HEK293 (cell line): ENCODE measurements at regions not wholly inside any gene's neighbourhood (a gene's known extent, or its start where the extent isn't known, plus 50 kb on each side); places are given as distances from the start of the nearest gene placed in this dataset.
A peak's percentile ranks its signal among the peaks of the same experiment; 100 is the strongest.

ENCODE experiments used
- CTCF ChIA-PET: fragments of 350-600 bp; formaldehyde crosslinking; extraction: SDS; loops from one replicate; lab custom pipeline; 2021; ENCODE audit warnings: antibody characterized with exemption; lab: Yijun Ruan, JAX
- POLR2A ChIA-PET: fragments of 300-600 bp; formaldehyde crosslinking; extraction: SDS; loops from one replicate; lab custom pipeline; 2020; ENCODE audit warnings: antibody characterized with exemption, inconsistent platforms; lab: Yijun Ruan, JAX
- H3K27ac ChIP-seq: fragments of 200-500 bp; sonication (Bioruptor generic); 2 replicates; pipeline ENCODE4 v1.5.1; 2014; ENCODE audit warnings: low read depth, low read length, control low read depth, inconsistent platforms; ENCODE audit errors: extremely low read depth
- H3K36me3 ChIP-seq, 2 experiments: fragments of 200-500 bp in 1 of 2; sonication (Bioruptor generic) in 1 of 2; 1 replicate in 1 of 2; 2 replicates in 1 of 2; pipeline ENCODE4 v1.5.1; 2014 to 2017; ENCODE audit warnings: inconsistent platforms in 2 of 2, low read length in 2 of 2; ENCODE audit not compliant: control insufficient read depth in 2 of 2, insufficient read depth in 1 of 2
- H3K4me1 ChIP-seq: fragments of 200-500 bp; sonication (Bioruptor generic); 2 replicates; pipeline ENCODE4 v1.5.1; 2014; ENCODE audit warnings: mild to moderate bottlenecking, low read length, inconsistent platforms; ENCODE audit not compliant: control insufficient read depth, insufficient read depth
- H3K4me3 ChIP-seq: 2 replicates; pipeline ENCODE4 v1.5.1; 2011; ENCODE audit warnings: low read depth, mild to moderate bottlenecking, control low read depth, low read length, moderate library complexity
- H3K9me3 ChIP-seq: fragments of 200-500 bp; sonication (Bioruptor generic); 2 replicates; pipeline ENCODE4 v1.5.1; 2014; ENCODE audit warnings: low read depth, low read length, inconsistent platforms; ENCODE audit not compliant: control insufficient read depth, insufficient read depth
- GLIS1 ChIP-seq: fragments of 450-650 bp; formaldehyde crosslinking; IDR thresholded peaks from 2 replicates; pipeline ENCODE4 v1.5.1; 2016; ENCODE audit warnings: missing biosample characterization, missing genetic modification characterization
- HOXC10 ChIP-seq: sonication (generic); formaldehyde crosslinking; IDR thresholded peaks from 2 replicates; pipeline ENCODE4 v1.8.1; 2023; ENCODE audit warnings: mild to moderate bottlenecking, missing genetic modification reagents
- IKZF3 ChIP-seq: fragments of 450-650 bp; IDR thresholded peaks from 2 replicates; pipeline ENCODE4 v1.5.0; 2018; ENCODE audit warnings: missing biosample characterization, mild to moderate bottlenecking, missing genetic modification characterization, moderate library complexity
- OSR2 ChIP-seq: fragments of 450-650 bp; formaldehyde crosslinking; IDR thresholded peaks from 2 replicates; pipeline ENCODE4 v1.5.1; 2016; ENCODE audit warnings: missing biosample characterization, missing genetic modification characterization
- SP7 ChIP-seq: fragments of 450-650 bp; formaldehyde crosslinking; IDR thresholded peaks from 2 replicates; pipeline ENCODE4 v1.5.1; 2016; ENCODE audit warnings: missing biosample characterization, missing genetic modification characterization
- ZBTB17 ChIP-seq: fragments of 450-650 bp; formaldehyde crosslinking; IDR thresholded peaks from 2 replicates; pipeline ENCODE4 v1.5.1; 2016; ENCODE audit warnings: missing biosample characterization, missing genetic modification characterization
- ZFP69B ChIP-seq: fragments of 450-650 bp; formaldehyde crosslinking; IDR thresholded peaks from 2 replicates; pipeline ENCODE4 v1.5.1; 2016; ENCODE audit warnings: missing biosample characterization, missing genetic modification characterization
- ZIC2 ChIP-seq: fragments of 450-650 bp; formaldehyde crosslinking; IDR thresholded peaks from 2 replicates; pipeline ENCODE4 v1.5.1; 2016; ENCODE audit warnings: missing biosample characterization, missing genetic modification characterization
- ZNF121 ChIP-seq: fragments of 450-650 bp; formaldehyde crosslinking; IDR thresholded peaks from 2 replicates; pipeline ENCODE4 v1.5.1; 2016; ENCODE audit warnings: missing biosample characterization, missing genetic modification characterization
- ZNF133 ChIP-seq: fragments of 450-650 bp; formaldehyde crosslinking; IDR thresholded peaks from 2 replicates; pipeline ENCODE4 v1.5.1; 2016; ENCODE audit warnings: missing biosample characterization, missing genetic modification characterization
- ZNF148 ChIP-seq: fragments of 450-650 bp; formaldehyde crosslinking; IDR thresholded peaks from 2 replicates; pipeline ENCODE4 v1.5.0; 2017; ENCODE audit warnings: missing biosample characterization, missing genetic modification characterization, borderline replicate concordance
- ZNF16 ChIP-seq: fragments of 450-650 bp; formaldehyde crosslinking; IDR thresholded peaks from 2 replicates; pipeline ENCODE4 v1.5.1; 2016; ENCODE audit warnings: low read depth, missing biosample characterization, missing genetic modification characterization
- ZNF184 ChIP-seq: fragments of 450-650 bp; IDR thresholded peaks from 2 replicates; pipeline ENCODE4 v1.5.1; 2018; ENCODE audit warnings: missing biosample characterization, mild to moderate bottlenecking, missing genetic modification characterization
- ZNF19 ChIP-seq: fragments of 450-650 bp; formaldehyde crosslinking; IDR thresholded peaks from 2 replicates; pipeline ENCODE4; 2016; ENCODE audit warnings: missing biosample characterization, missing genetic modification characterization, low read depth
- ZNF248 ChIP-seq: fragments of 450-650 bp; formaldehyde crosslinking; IDR thresholded peaks from 2 replicates; pipeline ENCODE4 v1.5.1; 2017; ENCODE audit warnings: missing biosample characterization, missing genetic modification characterization
- ZNF335 ChIP-seq: fragments of 450-650 bp; formaldehyde crosslinking; conservative IDR thresholded peaks from 2 replicates; pipeline ENCODE4 v1.5.1; 2016; ENCODE audit warnings: missing biosample characterization, missing genetic modification characterization
- ZNF362 ChIP-seq: fragments of 450-650 bp; formaldehyde crosslinking; IDR thresholded peaks from 2 replicates; pipeline ENCODE4 v1.5.1; 2016; ENCODE audit warnings: missing biosample characterization, missing genetic modification characterization
- ZNF37A ChIP-seq: fragments of 450-650 bp; IDR thresholded peaks from 2 replicates; pipeline ENCODE4 v1.5.1; 2018; ENCODE audit warnings: missing biosample characterization, missing genetic modification characterization
- ZNF391 ChIP-seq: fragments of 450-650 bp; formaldehyde crosslinking; IDR thresholded peaks from 2 replicates; pipeline ENCODE4 v1.5.1; 2016; ENCODE audit warnings: low read depth, missing biosample characterization, missing genetic modification characterization, borderline replicate concordance
- ZNF529 ChIP-seq: fragments of 450-650 bp; formaldehyde crosslinking; IDR thresholded peaks from 2 replicates; pipeline ENCODE4 v1.5.1; 2017; ENCODE audit warnings: missing genetic modification characterization, missing biosample characterization; ENCODE audit not compliant: insufficient replicate concordance
- ZNF561 ChIP-seq: fragments of 450-650 bp; IDR thresholded peaks from 2 replicates; pipeline ENCODE4 v1.5.1; 2018; ENCODE audit warnings: missing biosample characterization, missing genetic modification characterization, borderline replicate concordance
- ZNF596 ChIP-seq: fragments of 450-650 bp; IDR thresholded peaks from 2 replicates; pipeline ENCODE4 v1.5.0; 2018; ENCODE audit warnings: missing biosample characterization, mild to moderate bottlenecking, missing genetic modification characterization, moderate library complexity
- ZNF600 ChIP-seq: fragments of 450-650 bp; formaldehyde crosslinking; IDR thresholded peaks from 2 replicates; pipeline ENCODE4 v1.5.1; 2016; ENCODE audit warnings: missing biosample characterization, missing genetic modification characterization
- ZNF623 ChIP-seq: fragments of 450-650 bp; formaldehyde crosslinking; IDR thresholded peaks from 2 replicates; pipeline ENCODE4 v1.5.1; 2016; ENCODE audit warnings: missing biosample characterization, missing genetic modification characterization
- ZNF629 ChIP-seq: fragments of 450-650 bp; formaldehyde crosslinking; IDR thresholded peaks from 2 replicates; pipeline ENCODE4 v1.5.1; 2017; ENCODE audit warnings: missing biosample characterization, missing genetic modification characterization
- ZNF639 ChIP-seq: fragments of 450-650 bp; formaldehyde crosslinking; IDR thresholded peaks from 2 replicates; pipeline ENCODE4 v1.5.1; 2016; ENCODE audit warnings: missing biosample characterization, missing genetic modification characterization
- ZNF645 ChIP-seq: fragments of 450-650 bp; formaldehyde crosslinking; IDR thresholded peaks from 2 replicates; pipeline ENCODE4; 2016; ENCODE audit warnings: missing biosample characterization, missing genetic modification characterization
- ZNF654 ChIP-seq: fragments of 450-650 bp; formaldehyde crosslinking; IDR thresholded peaks from 2 replicates; pipeline ENCODE4 v1.5.1; 2016; ENCODE audit warnings: low read depth, missing biosample characterization, missing genetic modification characterization
- ZNF747 ChIP-seq: fragments of 450-650 bp; formaldehyde crosslinking; IDR thresholded peaks from 2 replicates; pipeline ENCODE4 v1.5.1; 2016; ENCODE audit warnings: missing biosample characterization, missing genetic modification characterization
- ZNF791 ChIP-seq: fragments of 450-650 bp; formaldehyde crosslinking; IDR thresholded peaks from 2 replicates; pipeline ENCODE4 v1.5.1; 2016; ENCODE audit warnings: missing biosample characterization, missing genetic modification characterization
- ZSCAN5A ChIP-seq: fragments of 450-650 bp; formaldehyde crosslinking; IDR thresholded peaks from 2 replicates; pipeline ENCODE4 v1.5.1; 2016; ENCODE audit warnings: missing biosample characterization, missing genetic modification characterization

- no peak for TF ChIP-seq ZNF148 (tag by site-specific recombination)
- TF ChIP-seq ZNF654 (tag by site-specific recombination): no peak
- TF ChIP-seq ZSCAN5A: no peak
- 0 out of 2 replicates have a peak, but pooled peaks have one; percentile 28 for TF ChIP-seq SP7
- peak; percentile 67; the same call in 1 of the 2 replicates for TF ChIP-seq OSR2 (tag by site-specific recombination)
- peak; percentile 69 for TF ChIP-seq ZBTB17 (tag by site-specific recombination)
- TF ChIP-seq ZNF561 (tag by site-specific recombination): no peak
- TF ChIP-seq ZNF791 (tag by site-specific recombination): no peak
- TF ChIP-seq ZIC2: peak; percentile 90
- TF ChIP-seq ZFP69B: no peak
- no peak for TF ChIP-seq ZNF19
- no peak for TF ChIP-seq ZNF639 (tag by site-specific recombination)
- TF ChIP-seq ZNF629: 0 out of 2 replicates have a peak, but pooled peaks have one; percentile 25
- no peak for TF ChIP-seq ZNF747 (tag by site-specific recombination)
- no peak for TF ChIP-seq ZNF133 (tag by site-specific recombination)
- 0 out of 2 replicates have a peak, but pooled peaks have one; percentile 22 for TF ChIP-seq GLIS1 (tag by site-specific recombination)
These were observed 96.4 kb downstream of the RTP5 start (continued) for GRCh38 chr2:241965931-241966412.

- Histone ChIP-seq H3K4me1 (no peaks in the 10 kb centered on the region), H3K36me3 (no peaks in the 10 kb centered on the region), H3K4me3 (no peak overlapping the region), H3K9me3 (no peaks in the 10 kb centered on the region), H3K27ac (no peak overlapping the region)
- ChIA-PET POLR2A (no interaction called here), CTCF (no interaction called here)
- TF ChIP-seq ZNF600 (tag by site-specific recombination): no peak
- no peak for TF ChIP-seq ZNF596 (tag by site-specific recombination)
- TF ChIP-seq ZNF623: no peak
- no peak for TF ChIP-seq ZNF16 (tag by site-specific recombination)
- no peak for TF ChIP-seq ZNF362
- no peak for TF ChIP-seq ZNF645
- TF ChIP-seq ZNF121 (tag by site-specific recombination): no peak
- no peak for TF ChIP-seq ZNF37A (tag by site-specific recombination)
- TF ChIP-seq ZNF391 (tag by site-specific recombination): no peak
- no peak for TF ChIP-seq ZNF335 (tag by site-specific recombination)
- TF ChIP-seq HOXC10 (CRISPR knock-in tag): no peak
- TF ChIP-seq ZNF529 (tag by site-specific recombination): no peak
- TF ChIP-seq IKZF3 (tag by site-specific recombination): no peak
- no peak for TF ChIP-seq OSR2 (tag by site-specific recombination)
- no peak for TF ChIP-seq ZNF184 (tag by site-specific recombination)
- no peak for TF ChIP-seq ZIC2
- no peak for TF ChIP-seq ZNF248
These were observed 97.3 kb downstream of the RTP5 start for GRCh38 chr2:241966647-241967466.
